ENCODE measurements at regions not wholly inside any gene's neighbourhood (a gene's known extent, or its start where the extent isn't known, plus 50 kb on each side); places are given as distances from the start of the nearest gene placed in this dataset.

DNA sequence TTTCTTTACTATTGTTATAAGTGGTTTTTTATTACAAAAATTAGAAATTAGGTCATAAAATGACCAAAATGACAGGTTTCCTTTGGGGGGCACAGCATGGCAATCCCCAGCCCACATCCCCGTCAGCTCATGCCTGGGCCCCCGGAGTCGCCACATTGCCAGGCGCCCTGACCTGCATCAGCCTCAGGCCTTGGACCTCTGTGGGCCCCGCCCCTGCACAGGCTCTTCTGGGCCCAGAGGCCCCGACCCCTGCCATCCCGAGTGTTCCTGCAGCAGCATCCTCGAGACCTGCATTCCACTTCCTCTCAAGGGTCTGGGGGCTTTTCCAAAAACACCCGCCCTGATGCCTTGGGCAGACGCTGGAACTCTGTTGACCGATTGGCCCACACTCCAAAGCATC, 391.1 kb upstream of the MGMT start:
- in situ Hi-C loops (cut with MboI; ENCODE audit: low sequenced_read_pairs), result no loop called here

DNA sequence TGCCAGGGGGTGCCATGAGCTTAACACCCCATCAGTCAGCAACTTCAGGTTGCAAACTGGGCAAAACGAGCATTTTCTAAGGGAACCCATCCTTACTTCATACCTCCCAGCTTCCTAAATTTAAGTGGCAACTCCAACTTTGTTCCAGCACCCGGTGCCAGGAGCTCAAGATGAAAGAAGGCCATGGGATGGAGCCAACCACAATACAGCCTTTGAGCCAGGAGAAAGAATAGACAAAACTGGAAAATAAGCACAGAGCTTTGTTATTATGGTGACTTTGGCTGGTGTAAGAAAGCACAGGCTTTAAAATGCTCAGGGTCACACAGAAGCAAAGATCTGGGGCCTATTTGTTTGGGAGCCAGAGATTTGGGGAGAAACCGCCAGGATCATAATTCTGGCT, 388.7 kb upstream of the MGMT start:
- in situ Hi-C loops (cut with MboI; ENCODE audit: low sequenced_read_pairs), result no loop called here

DNA sequence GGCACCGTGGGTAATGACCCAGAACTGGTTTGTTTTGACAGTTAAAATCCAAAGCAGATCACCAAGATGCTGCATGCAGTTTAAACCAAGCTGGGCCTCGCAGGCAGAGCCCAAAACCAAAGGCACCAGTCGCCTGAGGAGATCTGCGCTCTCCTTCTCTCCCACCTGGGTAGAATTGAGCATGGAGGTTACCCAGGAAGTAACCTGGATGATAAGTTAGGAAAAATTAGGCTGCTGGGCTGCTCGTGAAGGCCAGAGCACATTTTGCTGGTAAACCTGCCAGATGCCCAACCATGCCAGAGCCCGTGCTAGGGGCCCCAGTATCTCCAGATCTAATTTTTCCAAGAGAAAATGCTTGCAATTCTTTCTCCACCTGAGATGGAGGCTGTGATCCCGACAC, 388.3 kb upstream of the MGMT start:
- in situ Hi-C loops (cut with MboI; ENCODE audit: low sequenced_read_pairs), result no loop called here

DNA sequence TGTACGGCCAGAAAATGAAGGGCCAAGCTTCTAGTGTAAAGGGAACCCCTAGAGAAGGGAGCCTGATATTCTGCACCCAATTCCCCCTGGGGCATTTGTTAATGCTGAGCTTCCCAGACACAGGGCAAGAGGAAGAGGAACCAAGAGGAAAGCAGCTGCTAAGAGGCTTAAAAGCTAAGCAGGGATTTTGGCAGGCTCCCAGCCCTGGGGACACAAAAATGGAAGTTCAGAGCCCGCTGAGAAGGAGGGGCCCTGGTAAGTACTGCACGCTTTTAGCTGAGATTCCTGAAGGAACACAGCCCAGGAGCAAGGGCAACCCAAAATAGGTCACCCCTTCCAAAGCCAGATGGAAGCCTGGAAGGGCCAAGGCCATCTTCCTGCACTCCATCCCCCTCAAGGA, 387.3 kb upstream of the MGMT start:
- in situ Hi-C loops (cut with MboI; ENCODE audit: low sequenced_read_pairs), result no loop called here

DNA sequence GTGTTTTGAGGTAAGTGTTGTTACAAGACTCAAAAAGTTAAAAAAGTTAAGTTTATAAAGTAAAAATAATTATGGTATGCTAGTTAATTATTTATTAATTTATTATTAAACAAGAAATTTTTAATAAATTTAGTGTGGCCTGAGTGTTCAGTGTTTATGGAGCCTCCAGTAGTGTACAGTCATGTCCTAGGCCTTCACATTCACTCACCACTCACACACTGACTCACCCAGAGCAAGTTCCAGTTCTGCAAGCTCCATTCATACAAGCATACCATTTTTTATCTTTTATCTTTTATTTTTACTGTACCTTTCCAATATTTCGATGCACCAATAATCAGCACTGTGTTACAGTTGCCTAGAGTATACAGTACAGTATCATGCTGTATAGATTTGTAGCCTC, 381.2 kb upstream of the MGMT start:
- in situ Hi-C loops (cut with MboI; ENCODE audit: low sequenced_read_pairs), result no loop called here

DNA sequence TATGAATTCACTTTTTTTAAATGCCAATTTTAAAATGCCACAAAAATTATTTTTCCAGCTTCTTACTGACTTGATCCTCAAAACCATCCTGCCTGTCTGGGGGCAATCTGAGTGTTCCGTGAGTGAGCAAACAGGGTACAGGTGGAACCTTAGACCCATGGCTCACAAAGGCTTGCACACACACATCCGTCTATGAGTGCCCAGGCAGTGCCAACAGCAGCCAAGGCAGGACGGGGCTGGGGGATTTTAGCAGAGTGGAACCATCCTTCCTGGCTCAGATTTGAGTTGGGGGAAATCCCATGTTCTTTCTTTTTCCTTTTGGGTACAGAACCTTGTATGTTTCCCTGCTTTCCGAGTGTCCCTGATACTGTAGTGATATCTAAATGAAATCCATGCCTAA, 377.7 kb upstream of the MGMT start:
- in situ Hi-C loops (cut with MboI; ENCODE audit: low sequenced_read_pairs), result no loop called here

DNA sequence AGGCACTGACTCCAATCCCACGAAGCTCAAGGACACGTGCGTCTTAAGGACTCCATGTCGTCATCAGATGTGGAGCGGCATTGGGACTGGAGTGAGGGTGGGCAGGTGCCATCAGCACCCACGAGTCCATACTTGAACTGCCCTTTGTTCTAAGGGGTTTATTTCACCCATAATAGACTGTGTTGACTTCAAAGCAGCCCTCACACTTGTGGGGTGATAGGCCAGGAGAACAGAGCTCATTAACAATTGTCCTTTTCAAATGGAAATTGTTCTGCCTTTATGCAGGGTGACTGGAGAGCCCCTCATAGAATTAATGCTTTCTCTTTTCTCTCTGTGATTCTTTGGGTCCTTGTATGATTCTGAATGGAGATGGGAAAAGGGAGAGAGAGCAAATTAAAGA, 376.9 kb upstream of the MGMT start:
- in situ Hi-C loops (cut with MboI; ENCODE audit: low sequenced_read_pairs), result no loop called here

DNA sequence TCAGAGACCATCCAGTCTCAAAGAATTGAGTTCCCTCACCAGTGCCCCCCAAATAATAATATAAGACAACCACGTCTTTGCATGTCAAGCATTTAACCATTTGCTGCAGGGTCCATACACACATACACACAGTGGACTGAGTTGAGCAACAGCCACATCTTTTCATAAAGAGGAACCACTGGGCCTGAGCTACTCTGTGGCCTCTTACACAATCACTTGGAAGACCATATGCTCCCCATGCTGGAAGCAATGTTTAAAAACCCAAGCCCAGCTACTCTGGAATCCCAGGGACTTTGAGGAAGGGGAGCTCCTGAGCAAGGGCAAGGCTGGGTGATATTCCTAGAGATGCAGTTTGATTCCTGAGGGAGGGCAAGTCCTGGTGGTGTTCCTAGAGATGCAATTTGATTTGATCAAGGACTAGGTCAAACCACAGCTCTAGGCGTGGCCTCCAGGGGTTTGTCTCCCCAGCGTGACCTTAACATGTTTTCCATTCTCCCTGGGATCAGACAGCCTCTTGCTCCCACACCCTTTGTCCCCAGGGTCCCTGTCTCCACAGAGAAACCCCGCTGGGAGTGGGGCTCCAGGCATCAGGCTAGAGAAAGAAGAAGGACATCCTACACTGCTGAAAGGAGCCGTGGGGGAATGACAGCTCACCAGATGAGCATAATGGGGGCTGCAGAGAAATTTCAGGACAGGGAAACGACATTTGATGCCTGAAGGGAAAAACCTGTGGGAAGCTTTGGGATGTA, 376.2 kb upstream of the MGMT start:
- in situ Hi-C loops (cut with MboI; ENCODE audit: low sequenced_read_pairs), result no loop called here

DNA sequence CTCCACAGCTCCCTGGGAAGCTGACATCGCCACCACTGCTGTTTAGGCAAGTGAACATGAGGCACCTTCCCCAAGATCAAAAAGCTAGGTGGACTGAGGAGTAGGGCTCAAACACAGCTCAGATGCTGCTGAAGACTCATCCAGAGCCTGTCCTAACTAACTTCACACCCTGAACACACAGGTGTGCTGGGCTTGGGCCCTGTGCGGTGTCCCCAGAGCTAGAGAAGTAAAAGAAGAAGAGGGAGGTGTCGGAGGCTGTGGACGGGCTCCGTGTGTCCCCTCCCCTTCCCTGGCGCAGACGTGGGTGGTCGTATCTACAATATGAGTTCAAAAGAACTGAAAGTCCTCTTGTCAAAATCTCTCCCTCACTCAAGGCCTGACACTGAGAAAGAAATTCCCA, 373.4 kb upstream of the MGMT start:
- in situ Hi-C loops (cut with MboI; ENCODE audit: low sequenced_read_pairs), result no loop called here

DNA sequence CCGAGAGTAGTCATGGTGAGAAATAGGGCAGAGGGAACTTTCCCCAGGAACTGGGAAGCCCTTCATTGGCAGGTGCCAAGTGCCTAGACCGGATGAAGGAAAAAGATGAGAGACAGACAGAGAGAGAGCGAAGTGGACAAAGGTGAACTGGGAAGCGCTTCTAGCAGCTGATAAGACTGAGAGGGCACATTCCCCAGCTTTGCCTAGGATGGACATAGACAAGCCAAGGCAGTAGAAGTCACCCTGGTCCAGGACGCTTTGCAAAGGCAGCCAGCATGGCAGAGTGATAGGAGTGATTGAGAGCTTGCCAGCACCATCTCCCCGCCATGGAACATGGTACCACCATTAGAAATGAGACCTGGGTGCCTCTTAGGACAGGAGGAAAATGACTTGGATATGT, 372.8 kb upstream of the MGMT start:
- in situ Hi-C loops (cut with MboI; ENCODE audit: low sequenced_read_pairs), result no loop called here

DNA sequence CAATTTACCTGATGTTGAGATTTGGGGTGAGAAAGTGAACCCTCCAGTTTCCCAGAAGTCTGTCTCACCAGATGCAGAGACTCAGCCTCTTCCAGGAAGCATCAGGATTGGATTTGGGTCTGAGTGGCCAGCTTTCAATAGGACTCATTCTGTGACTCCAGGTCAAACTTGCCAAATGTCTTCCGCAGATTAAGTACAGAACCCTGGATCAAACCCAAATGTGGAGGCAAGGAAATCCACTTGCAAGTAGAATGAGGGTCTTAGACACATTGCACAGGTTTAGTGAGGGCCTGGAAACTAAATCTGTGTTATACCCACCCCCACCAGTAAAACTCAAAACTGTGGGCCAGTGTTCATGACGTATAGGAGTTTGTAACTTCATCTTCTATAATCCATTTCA, 372.2 kb upstream of the MGMT start:
- in situ Hi-C loops (cut with MboI; ENCODE audit: low sequenced_read_pairs), result no loop called here

DNA sequence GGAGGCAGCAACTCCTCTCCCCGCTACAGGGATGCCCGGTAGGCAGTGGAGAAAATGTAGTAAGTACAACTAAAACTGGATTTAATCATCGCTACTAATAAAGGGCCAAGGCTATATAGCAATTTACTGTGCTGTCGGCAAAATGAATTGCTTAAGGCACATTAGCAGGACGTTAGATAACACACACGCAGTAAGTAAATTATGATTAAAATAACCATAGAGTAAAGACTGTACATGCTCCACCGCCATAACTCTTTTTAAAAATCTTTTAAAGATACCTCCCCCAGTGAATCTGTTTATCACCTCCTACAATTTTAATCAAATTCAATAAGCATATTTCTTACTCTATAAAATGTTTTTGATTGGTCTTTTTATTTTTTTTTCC, 371.4 kb upstream of the MGMT start:
- in situ Hi-C loops (cut with MboI; ENCODE audit: low sequenced_read_pairs), result no loop called here

DNA sequence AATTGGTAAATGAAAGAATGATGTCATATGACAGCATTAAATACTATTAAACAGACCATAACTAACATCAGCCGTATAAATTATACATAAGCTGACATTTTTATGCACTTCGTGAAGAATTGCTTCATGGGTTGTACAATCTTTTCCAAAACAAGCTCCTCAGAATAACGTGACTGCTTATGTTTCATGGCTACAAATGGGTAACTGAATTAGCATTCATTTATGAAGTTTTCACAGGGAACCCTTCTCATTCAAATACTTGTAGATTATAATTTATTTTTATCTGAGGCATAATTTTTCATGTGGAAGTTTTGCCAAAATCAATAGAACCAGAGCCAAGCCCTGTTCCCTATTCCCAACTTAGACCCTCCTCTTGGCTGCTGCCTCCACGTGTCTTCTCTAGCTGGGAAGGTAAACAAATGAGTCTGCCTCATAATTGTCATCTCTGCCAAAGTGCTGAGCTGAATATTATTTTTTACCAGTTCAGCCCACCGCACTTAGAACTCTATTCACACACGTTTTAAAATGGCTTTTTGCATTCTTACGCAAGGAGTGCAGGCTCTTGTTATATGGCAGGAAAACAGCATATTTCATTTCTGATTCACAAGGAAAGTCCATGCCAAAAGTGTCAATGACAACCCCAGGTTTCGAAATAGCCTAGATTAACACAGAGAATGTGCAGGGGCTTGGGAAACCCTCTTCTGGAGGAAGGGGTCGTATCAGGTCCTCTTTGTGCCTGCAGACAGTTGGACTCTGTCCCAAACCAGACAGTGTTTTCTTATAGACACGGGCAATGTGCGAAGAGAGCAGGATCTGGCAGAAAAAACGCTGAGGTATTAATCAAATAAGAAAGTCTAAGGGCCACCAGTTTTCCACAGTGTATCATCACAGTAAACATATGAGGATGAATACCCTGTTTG, 370.7 kb upstream of the MGMT start:
- in situ Hi-C loops (cut with MboI; ENCODE audit: low sequenced_read_pairs), result no loop called here

DNA sequence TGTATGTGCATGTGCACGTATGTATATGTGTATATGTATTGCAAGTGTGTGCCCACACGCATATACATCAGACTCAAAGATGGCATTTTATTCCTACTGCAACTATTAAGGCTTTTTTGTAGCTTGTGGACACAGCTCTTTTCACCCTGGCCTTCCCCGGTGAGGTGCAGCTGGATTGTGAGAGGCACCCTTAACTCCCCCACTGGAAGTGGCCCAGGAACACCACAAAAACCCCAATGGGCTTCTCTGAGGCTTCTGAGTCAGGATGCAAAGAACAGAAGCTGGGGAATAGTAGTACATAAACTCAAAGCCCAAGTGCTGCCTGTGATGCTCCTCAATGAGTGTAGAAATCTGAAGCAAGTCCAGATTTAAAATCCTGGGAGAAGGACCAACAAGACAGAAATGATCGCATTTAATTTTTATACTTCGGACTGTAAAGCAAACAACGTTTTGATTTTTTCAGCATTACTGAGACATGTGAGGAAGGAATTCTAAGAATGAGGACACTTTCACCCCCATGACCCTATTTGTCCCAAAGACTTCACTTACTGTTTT, 369.2 kb upstream of the MGMT start:
- in situ Hi-C loops (cut with MboI; ENCODE audit: low sequenced_read_pairs), result no loop called here

DNA sequence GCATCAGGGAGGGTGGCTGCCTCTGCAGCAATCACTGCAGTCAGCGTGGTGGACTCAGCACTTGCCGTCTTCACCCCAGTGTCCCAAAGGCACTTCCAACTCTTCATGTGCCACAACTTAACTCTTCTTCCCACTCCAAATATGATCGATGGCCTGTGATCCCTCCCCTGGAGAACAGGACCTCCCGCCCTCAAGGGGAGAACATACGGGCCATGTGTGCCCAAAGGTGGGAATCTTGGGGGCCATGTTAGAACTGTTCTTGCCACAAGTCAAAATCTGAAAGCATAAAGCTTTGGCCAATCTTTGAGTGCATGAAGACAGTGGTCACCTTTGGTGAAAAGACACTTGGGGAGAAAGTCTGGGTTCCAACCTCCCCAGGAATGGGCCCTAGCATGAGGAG, 368.5 kb upstream of the MGMT start:
- in situ Hi-C loops (cut with MboI; ENCODE audit: low sequenced_read_pairs), result no loop called here

DNA sequence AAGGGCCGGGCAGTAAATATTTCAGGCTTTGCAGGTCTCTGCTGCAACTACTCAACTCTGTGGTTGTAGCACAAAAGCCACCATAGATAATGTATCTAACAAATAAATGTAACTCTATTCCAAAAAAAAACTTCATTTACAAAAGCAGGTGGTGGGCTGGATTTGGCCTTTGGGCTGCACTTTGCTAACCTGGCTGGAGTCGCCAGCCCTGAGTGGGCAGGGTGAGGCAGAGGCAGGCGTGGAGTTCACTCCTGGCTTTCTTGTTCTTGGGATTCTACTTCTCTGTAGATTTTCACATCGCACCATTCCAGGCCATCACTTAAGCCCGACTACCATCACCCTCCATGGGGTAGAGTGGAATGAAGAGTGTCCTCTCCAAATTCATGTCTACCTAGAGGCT, 367.6 kb upstream of the MGMT start:
- in situ Hi-C loops (cut with MboI; ENCODE audit: low sequenced_read_pairs), result no loop called here

DNA sequence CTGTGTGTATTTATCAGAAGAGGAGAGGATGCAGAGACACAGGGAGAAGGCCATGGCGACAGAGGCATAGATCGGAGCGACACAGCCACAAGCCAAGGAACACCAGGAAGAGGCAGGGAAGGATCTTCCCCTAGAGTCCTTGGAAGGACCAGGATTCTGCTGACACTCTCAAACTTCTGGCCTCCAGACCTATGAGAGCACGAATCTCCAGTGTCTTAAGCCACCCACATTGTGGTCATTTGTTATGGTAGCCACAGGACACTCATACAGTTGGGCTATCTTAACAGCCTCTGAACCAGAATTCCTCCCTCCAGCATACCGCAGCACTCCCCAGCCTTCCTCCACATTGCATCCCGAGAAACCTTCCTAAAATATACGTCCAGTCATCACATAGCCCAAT, 367.0 kb upstream of the MGMT start:
- in situ Hi-C loops (cut with MboI; ENCODE audit: low sequenced_read_pairs), result no loop called here

DNA sequence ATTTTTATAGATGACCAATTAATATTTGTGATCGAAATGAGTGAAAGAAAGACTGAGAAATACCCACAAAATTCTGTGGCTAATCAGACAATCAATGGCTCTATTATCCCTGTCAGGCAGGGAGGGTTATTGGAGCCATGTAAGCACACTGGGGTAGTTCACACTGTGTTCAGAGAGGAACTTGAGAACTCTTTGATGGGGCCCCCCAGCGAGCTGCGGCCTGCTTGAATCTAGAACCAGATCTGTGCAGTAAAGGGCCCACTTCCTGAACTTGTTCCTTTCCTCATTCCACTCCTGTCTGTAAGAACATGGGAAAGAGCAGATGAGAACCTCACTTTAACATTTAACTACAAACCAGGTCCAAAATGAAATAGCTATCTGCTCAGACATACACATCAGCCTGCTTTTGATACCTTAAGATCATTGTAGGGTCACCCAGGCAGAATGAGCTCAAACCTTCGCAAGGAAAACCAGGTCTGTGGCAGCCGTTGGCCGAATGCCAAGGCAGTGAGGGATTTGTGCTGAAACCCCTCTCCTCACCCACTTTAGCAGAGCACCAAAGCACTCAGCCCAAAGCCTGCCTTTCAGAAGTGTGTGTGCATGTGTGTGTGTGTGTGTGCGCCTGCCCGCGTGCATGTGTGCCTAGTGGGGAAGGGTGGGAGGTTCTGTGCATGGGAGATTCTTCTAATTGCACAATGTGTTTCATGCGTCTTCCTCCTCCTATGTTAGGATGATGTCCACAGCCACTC, 365.6 kb upstream of the MGMT start:
- in situ Hi-C loops (cut with MboI; ENCODE audit: low sequenced_read_pairs), result no loop called here

DNA sequence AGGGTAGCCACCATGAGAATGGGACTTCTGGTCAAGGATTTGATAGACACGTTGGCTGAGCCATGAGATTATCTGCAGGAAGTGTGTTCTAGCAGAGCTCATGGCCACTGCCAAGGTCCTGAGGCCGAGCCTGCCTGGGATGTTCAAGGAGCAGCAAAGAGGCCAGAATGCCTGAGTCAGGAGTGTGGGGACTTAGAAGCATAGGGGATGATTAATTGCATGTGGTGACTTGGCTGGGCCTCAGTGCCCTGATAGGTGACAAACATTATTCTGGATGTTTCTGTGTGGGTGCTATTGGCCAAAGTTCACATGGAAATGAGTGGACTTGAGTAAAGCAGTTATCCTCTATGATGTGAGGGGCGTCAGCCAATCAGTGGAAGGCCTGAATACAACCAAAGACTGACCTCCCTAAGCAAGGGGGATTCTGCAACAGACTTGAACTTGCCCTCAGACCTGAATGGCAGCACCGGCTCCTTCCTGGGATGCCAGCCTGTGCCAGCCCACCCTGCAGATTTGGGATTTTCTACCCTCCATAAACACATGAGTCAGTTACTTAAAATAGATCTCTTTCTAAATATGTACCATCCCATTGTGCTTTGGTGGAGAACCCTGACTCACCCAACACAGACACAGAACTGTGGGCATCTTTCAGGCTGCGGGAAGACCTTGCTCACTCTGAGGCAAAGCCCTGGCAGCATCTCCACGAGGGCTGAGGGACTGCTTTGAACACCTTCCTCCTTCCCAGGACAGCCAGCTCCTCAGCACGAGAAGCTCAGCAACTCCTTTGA, 363.9 kb upstream of the MGMT start:
- in situ Hi-C loops (cut with MboI; ENCODE audit: low sequenced_read_pairs), result no loop called here

DNA sequence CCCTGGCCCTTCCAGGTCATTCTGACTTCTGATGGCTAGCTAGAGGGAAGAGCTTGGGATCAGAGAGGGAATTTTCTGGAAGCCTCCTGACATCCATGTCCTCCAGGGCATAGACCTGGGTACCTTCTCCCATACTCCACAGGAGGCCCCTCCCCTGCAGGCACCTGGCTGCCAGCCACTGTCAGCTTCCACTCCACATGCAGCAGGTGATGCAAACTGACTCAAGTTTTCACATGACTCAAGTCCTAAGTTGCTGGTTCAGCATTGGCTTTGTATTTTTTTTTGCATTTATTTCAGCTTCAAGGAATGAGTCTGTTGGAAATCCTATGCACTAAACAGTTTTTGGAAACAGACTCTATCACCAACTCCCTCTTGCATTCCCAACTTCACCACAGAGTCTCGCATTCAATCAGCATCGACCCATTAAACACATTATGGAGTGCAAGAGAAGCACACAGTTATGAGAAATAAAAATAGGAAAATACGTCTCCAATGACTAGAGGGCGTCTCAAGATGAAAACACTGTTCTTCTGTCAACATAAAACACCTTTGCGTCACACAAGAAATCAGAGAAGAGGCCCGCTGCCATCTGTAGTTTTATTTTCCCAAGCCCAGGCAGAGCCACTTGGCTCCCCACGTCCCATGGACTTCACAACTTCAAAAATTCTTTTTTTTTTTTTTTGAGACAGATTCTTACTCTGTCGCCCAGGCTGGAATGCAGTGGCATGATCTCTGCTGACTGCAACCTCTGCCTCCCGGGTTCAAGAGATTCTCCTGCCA, 362.6 kb upstream of the MGMT start:
- in situ Hi-C loops (cut with MboI; ENCODE audit: low sequenced_read_pairs), result no loop called here
